GM21619 (cell line): ENCODE measurements at regions not wholly inside any gene's neighbourhood (a gene's known extent, or its start where the extent isn't known, plus 50 kb on each side); places are given as distances from the start of the nearest gene placed in this dataset.

Experiments
- ATAC-seq: cut with Tn5 transposase; IDR thresholded peaks from one replicate; pipeline ENCODE4 v1.9.1; 2021; ENCODE audit not compliant: unreplicated experiment

DNA sequence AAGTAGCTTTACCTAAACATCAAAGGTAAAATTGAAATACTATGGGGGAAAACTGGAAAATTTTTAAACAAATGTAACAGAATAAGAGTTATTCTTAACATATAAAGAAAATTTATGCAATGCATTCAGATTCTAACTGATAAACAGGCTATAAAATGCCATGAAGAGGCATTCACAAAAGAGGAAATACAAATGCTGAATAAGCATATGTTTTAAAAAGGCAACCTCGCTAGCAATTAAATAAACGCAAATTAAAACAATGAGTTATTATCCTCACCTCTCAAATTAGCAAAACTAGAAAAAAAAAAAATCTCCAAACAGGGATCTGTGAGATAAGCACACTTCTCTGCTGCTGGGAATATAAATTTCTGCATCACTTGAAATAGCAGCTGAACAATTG, 63.2 kb upstream of the BRINP1 start:
- no peak for ATAC-seq

DNA sequence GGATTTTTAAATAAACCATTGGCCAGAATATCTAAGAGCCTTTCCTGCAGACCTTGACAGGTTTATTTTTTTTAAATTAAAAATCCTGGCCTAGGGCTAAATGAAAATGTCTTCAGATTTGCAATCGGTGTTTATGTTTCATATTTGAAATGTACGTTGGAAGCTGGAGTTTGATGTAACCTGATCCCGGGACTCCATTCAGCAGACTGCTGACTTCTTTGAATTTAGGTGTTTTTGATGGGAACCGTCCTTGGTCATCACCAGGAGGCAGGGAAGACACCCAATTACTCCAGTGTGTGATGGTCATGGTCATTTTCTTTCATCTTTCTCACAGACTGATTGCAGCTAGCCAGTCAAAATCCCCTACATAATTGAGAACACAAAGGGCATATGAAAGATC, 60.1 kb upstream of the BRINP1 start:
- no peak for ATAC-seq

DNA sequence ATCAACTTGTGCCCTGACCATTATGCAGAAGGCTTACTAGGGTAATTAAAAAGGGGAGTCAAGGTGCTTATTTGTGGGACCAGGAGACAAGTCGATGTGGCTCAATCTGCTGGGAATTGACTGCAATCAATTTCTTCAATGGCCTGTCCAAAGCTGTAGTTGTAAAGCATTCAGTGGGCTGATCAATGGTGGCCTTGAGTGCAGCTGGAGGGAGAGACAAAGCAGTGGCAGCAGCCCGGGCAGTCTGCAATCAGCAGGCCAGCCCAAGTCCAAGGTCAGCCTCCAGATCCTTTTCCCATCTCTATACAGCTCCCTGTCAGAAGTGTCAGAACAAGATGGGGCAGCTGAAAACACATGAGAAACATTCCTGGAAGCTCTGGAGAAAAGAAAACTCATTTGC, 51.0 kb upstream of the BRINP1 start:
- ATAC-seq, result no peak
